ENCODE measurements at regions not wholly inside any gene's neighbourhood (a gene's known extent, or its start where the extent isn't known, plus 50 kb on each side); places are given as distances from the start of the nearest gene placed in this dataset.

DNA sequence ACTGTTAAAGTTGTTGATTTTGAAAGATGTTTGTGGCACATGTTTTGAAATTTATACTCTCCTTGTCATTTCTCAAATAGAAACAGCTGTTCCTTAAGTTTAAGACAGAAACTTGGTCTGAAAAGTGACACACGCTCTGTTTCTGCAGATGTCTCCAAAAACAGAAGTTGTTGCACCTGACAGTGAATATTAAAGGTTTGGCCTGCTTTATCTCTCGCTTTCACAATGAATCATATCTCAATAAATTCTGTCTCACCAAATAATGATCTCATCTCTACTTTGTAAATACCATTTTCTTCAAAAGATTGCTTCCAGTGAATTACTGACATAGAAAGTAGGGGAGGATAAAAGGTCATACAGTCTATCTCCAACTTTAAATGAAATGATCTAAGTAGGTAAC, 294.9 kb upstream of the SYT4 start:
- TF ChIP-seq, protein P1, sequence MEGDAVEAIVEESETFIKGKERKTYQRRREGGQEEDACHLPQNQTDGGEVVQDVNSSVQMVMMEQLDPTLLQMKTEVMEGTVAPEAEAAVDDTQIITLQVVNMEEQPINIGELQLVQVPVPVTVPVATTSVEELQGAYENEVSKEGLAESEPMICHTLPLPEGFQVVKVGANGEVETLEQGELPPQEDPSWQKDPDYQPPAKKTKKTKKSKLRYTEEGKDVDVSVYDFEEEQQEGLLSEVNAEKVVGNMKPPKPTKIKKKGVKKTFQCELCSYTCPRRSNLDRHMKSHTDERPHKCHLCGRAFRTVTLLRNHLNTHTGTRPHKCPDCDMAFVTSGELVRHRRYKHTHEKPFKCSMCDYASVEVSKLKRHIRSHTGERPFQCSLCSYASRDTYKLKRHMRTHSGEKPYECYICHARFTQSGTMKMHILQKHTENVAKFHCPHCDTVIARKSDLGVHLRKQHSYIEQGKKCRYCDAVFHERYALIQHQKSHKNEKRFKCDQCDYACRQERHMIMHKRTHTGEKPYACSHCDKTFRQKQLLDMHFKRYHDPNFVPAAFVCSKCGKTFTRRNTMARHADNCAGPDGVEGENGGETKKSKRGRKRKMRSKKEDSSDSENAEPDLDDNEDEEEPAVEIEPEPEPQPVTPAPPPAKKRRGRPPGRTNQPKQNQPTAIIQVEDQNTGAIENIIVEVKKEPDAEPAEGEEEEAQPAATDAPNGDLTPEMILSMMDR (IDR thresholded peaks at IDR 0.05) = no peak
- TF ChIP-seq POLR2AphosphoS5 (IDR thresholded peaks at IDR 0.05) = no peak
- TF ChIP-seq POLR2A (IDR thresholded peaks at IDR 0.05) = no peak
- TF ChIP-seq EP300 (IDR thresholded peaks at IDR 0.05) = no peak

Measured in suprapubic skin (tissue), 4 donors.